Mucosa of gallbladder (tissue), 1 donor: ENCODE measurements at regions not wholly inside any gene's neighbourhood (a gene's known extent, or its start where the extent isn't known, plus 50 kb on each side); places are given as distances from the start of the nearest gene placed in this dataset.

Source experiments
- DNase-seq: peaks from one replicate; pipeline ENCODE4 v3.0.0-alpha.2; 2020; ENCODE audit warnings: low spot score
- donor health status: DM: no; HTN: no; CAD: no.

DNA sequence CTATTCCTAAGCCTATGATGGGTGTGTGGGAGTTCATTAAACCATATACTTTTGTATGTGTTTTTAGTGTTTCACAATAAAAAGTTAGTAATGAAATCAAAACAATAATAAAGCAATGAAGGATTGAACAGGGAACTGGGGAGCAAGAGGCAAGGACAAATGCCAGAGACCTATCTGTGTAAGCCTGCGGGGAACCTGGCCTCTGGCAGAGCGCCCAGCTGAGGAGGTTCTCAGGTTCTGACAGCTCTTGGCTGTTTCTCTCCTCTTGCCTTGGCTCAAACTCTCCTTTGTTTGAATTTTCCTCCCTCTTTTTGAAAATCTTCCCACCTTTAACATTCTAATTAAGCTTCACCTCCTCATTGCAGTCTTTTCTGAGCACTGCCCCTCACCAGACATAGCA lies 200.0 kb upstream of the NCKAP5 start:
- peak; percentile 33 for DNase-seq

DNA sequence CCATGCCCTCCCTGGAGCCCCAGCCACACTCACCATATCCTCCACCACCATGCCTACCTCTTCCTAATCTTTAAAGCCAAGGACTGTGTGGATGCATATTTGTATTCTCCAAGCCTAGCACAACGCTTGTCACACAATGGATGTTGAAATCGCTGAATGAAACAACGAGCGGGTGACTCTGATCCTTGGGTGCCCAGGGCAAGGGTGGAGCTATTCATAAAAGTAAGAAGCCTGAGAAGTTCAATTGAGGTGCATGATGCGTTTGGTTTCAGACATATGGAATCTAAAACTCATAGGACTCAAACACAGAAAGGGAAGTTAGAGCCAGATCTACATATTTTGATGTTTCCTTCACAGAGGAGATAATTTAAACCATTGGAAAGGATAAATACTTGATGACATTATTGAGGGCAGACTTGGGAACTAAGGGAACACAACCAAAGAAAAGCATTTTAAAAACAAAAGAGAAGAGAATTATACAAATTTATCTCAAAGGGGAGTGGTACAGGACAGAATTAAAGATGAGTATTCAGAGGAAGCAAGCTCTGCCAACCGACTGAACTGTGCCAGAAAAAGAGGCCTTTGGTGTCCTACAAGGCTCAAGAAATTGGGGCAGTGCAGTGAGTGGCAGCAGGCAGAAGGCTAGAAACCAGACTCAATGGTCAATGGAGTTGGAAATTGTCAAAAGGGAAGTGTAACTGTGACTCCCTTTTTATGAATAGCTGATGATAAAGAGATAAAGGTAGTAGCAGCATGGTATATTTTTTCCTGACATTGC lies 200.6 kb upstream of the NCKAP5 start:
- no peak for DNase-seq

DNA sequence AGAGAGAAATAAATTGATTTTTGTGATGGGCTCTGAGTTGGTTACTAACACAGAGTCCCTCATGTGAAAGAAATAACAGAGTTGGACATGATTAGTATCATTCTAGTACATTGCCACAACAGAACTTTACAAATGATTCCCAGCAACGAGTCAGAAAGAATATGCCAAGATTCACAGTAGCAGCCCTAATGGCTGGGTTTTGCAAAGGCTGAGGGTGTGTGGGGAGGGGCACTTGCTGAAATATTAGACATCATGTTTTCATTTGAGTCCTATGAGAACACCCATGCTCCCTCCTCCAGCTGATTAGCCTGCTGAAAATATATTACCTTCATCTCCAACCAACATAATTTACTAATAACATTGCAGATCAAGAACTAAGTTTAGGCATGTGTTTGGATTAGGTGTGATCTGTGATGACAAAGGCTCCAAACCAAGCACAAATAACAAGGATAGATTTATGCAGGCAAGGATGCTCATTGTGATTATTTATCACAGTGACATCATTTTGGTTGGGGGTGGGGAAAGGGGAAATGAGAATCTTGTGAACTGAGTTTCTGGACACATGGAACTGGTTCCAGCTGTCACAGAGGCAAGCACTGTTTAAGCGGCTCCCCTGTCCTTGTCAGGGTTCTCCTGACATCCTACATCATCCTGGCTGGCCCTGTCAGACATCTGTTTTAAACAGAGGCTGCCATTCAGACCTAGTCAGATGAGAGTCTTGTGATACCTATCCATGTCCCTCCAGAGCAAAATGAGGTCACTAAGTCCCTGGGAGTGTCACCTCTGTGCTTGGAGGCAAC lies 205.8 kb upstream of the NCKAP5 start:
- DNase-seq: no peak

DNA sequence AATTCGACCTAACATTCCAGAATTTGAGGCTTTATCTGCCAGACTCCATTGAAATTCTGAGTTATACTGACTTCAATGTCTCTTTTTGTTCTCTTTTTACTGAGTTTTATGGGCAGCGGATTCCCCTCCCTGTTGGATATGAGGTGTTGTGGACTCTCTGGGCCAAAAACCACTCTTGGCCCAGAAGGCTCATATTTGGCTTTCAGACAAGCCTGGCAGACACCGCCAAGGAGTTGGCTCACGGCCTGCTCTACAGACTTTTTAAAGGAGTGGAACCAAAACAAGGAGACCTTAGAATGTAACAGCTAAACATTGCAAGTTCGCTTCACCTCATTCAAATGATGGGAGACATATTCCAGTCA lies 206.4 kb upstream of the NCKAP5 start:
- DNase-seq: no peak

DNA sequence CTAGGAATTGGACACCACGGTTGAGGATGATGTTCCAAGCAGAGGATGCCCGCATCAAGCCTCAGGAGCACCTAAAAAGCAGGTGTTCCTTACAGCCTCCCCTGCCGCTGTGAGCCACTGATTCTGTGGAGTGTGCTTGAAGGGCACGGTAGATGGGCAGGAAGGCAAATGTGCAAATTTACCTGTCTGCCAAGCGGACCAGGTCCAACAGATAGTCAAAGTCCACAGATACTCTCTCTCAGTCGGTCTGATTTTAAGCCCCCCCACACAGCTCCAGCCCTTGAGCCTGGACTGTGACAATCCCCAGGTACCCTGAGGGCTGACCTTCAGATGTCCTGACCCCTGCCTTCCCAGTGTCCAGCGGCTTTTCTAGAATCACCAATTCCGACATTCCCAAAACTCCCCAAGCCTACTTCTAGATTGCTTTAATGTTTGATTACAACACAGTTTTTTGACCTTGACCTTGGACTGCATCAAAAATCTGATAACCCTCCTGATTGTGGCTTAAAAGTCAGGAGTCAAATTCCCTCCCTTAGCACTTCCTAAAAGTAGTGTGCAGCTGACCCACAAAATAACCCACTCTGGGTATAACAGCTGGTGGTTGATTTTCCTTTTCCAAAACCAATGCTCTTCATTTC lies 208.8 kb upstream of the NCKAP5 start:
- DNase-seq: no peak

DNA sequence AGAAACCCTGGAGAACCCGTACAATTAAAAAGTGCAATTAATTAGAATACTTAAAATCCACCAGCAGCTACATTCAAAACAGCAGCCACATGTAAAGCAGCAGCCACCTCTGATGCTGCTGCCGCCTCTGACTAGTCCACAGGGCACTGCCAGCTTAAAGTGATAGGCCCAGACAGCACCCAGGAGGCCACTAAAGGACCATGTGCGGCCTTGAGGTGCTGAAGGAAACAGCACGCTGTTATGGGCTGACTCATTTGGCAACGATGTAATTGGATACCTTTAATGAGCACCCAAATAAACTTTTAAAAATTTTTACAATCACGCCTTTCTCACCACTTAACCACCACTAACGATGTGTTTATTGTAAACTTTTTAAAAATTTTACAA lies 209.3 kb upstream of the NCKAP5 start:
- no peak for DNase-seq

DNA sequence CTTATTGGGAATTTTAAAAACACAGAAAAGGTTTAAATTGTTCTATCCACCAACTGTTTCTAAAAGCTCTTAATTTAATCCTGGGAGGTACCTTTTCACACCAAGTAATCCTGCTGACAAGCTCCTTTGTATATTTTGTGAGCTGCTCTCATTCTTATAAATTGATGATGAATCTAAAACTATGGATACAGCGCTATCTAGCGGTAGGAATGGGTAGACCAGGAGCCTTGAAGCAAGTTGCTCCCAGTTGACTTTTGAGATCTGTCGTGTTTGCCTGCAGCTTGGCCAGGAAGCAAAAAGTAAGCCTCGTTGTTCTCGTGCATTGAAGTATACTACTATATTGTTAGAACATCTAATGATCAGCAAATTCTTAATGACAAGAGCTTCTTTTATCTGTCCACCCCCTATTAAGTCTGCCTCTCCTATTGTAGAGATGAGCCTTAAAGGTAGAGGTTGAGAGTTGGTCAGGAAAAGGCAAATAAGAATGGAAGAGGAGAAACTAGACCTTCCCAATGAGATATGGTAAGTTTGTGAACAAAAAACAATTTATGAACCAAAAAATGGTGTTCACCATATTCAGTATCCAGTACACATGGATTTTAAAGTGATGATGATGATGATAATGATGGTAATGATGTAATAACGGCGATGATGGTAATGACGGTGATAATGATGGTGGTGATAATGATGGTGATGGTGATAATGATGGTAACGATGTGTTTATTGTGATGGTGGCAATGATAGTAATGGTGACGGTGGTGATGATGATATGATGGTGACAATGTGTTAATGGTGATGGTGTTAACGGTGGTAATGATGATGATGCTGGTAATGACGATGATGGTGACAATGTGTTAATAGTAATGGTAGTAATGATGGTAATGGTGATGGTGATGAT lies 212.1 kb upstream of the NCKAP5 start:
- peak; percentile 68 for DNase-seq

DNA sequence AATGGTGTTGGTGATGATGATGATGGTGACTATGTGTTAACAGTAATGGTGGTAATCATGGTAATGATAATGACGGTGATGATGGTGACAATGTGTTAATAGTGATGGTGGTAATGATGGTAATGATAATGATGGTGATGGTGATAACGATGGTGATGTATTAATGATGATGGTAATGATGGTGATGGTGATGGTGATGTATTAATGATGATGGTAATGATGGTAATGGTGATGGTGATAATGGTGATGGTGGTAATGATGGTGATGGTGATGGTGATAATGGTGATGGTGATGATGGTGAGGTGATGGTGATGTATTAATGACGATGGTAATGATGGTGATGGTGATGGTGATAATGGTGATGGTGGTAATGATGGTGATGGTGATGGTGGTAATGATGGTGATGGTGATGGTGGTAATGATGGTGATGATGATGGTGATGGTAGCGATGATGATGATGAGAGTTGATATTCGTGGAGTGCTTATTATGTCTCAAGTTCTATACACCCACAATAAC lies 212.8 kb upstream of the NCKAP5 start:
- DNase-seq: no peak

DNA sequence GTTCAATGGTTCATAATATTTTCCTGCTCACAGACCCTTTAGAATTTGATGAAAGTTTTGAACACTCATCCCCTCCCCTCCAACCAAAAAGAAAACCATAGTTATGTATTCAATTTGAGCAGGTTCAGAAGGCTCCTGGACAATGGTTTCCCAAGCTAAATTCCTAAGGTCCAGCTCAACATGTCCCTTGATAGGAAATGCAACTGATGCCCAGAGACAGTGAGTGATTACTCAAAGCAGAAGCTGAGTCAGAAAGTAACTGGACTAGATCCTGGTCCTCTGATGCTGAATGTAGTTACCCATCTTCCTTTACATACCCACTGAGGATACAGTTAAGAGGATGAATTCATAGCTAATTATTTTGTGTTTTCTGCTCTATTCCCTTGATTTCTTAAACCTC lies 218.9 kb upstream of the NCKAP5 start:
- DNase-seq: no peak

DNA sequence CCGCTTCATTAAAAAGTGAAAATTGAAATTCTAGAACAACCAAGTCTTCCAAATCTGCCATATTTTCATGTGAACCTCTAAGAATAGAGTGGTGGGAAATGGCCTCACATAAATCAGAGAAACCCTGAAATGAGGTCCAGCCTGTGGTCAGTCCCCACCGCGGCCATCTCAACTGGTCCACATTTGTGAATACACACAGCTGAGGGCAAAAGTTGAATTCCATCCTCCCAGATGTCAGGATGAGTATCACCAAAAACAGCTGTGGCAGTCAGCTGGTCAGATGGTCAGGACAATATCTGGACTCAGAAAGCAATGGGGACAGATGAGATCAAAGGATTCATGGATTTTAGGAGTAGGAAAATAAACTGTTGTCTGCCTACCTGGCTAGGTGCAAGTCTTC lies 219.4 kb upstream of the NCKAP5 start:
- DNase-seq: no peak

DNA sequence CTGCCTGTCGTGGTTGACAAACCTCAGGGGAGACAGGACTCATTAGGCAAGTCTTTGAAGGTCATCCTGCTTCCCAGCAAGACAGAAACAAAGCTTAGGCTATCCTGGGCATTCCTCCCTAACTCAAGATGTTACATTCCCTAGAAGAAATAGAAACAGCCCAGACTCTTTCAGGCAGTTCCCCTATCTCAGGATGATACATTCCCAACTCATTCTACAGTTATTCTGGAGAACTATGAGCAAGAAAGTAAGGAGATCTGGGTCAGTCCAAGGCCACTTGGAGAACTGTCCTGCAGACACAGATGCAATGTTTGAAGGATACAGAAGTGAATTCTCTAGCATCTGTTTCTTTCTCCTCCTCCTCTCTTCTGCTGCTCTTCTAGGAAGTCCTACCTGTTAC lies 220.1 kb upstream of the NCKAP5 start:
- DNase-seq: no peak

DNA sequence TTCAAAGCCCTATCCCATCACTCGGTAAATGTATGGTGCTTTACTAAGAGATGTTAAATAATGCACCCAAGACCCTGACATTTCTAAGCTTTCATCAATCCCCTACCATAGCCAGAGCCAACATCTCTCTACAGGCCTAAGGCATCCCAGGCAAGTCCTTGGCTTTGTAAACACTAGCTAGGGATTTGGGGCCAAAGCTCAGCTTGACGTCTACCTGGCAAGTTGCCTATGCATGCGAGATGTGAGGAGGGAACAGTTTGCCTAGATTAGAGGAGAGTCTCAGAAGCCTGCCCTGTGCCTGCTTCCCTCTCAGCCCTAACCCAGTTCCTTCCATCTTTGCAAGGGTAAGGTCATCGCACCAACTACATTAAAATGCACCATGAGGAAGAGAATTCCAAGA lies 221.5 kb upstream of the NCKAP5 start:
- peak; percentile 27 for DNase-seq

DNA sequence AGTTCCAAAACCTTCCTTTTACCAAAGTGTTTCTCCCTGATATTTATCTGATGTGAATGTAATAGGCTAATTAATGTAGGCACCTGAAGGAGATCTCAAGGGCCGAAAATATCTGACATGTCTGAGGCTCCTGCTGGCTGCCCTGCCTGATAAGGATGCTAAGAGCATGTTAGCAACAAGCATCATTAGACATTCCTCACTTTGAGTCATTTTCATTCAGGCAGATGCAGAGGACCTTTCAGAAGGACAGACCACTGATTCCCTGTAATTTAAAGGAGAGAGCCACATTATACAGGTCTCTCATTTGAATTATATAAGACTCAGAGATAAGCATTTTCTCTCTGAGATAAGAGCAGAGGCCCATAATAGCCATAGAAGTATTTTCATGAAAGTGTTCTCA lies 222.4 kb upstream of the NCKAP5 start:
- DNase-seq: no peak

DNA sequence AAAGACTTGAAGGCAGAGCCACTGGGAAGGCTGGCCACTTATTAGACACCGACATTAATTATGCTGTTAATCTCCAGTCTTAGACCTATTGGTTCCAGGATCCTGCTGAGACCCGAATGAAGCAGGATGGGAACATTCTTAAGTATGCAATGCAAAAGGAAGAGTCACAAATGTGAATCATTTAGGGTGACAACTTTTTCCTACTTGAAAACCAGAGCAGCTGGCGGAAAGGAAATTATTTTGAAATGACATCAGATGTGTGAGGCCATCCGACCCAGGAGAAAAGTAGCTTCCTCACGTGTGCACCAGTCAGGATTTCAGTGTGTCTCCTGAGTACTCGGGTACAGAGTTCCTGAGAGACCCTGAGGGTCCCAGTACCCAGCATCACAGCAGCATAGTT lies 222.9 kb upstream of the NCKAP5 start:
- DNase-seq: no peak

DNA sequence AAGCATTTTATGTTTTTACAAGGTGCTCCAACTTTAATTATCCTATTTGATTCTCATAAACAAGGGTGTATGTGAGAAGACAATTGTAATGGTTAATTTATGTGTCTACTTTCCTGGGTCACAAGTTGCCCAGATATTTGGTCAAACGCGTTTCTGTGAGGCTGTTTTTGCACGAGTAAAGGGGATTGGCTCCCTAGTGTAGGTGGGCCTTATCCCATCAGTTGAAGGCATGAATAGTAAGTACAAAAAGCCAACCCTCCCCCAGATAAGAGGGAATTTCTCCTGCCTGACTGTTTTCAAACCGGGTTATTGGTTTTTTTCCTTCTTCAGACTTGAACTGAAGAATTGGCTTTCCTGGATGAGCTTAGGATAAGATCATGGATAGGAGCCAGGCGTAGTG lies 224.0 kb upstream of the NCKAP5 start:
- no peak for DNase-seq

DNA sequence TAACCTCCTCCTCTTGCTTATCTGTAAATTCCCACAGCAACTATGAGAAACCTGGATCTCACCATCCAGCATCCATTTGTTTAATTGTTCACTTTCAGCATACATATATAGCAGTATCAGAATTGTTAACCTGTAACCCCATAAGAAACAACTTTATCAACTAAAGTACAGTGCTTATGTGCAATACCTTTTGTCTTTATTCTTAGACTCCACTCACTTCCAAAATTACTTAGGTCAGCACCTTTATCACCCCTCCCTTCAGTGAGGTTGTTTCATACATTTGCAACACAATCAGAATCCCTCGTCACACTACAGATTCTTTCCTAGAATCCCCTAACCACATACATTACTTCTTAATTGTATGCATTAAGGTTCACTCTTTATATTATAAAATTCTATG lies 225.9 kb upstream of the NCKAP5 start:
- DNase-seq: no peak

DNA sequence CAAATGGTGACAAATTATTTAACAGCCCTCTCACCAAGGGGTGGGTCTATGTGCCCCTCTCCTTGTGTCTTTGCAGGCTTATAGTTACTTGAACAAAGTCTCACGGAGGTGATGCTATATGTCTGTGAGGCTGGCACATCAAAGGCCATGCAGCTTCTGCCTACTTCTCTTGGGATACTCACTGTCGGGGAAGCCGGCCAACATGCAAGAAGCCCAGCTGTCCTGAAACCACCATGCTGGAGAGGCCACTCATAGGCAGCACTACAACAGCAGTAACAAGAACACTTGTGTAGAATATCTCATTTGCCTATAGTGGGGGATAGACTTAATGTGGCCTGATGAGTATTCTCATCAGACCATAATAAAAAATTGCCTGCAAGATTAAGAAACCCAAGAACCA lies 233.7 kb upstream of the NCKAP5 start:
- no peak for DNase-seq

DNA sequence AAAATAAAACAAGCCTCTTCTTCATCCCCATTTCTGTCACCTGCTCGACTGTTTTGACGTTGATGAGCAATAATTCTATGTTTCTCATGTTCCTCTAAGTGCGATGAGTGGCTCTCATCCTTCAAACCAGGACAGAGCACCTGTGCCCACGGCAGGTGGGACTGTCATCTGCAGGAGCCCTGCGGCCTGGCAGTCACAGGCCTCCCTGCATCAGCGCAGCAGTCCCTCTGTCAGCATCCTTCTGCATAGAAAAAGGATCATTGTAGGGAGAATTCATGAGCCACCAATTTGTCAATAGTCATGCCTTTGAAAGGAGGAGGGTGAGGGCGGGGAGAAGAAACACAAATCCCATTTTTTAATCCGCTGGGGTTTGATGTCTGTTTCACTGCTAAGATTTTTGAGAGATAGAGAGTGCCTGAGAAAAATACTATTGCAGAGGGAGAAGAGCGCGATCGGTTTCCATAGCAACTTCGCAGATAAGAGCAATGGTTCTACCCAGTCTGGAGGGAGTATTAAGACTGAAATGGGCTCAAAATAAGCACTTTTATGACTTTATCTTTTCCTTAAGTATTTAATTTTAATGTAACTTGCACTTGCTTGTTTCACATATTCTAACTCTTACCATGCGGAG lies 234.3 kb upstream of the NCKAP5 start:
- no peak for DNase-seq

DNA sequence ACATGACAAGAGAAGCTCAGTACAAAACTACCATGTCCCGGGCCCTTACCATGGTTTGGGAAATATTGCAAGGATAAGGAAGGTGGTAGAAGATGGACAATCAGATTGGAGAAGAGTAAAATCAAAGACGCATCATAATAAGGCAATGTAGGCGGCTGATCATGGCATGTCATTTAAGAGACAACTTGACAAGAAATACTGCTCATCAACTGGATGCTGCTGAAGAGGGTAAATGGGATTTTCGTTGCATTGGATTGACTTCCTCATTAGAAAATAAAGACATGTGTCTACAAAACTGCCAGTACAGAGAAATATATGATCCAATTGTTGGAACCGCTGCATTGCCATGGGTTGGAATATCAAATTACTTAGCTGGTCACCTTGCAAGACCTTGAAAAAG lies 238.3 kb upstream of the NCKAP5 start:
- no peak for DNase-seq

DNA sequence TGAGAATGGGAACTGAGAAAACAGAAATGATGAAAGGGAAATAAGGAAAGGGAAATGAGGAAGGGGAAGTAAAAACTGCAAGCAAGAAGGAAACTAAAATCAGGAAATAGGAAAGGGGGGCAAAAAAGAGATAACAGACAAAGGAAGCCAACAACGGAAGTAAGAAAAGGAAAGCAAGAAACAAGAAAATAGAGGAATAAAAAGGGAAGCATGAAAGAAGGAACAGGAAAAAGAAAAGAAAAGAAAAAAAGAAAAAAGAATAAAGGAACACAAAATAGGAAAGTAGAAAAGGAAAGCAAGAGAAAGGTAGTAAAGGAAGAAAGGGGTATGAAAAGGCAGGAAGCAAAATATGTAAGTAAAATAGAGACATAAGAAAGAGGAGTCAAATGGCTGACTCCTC lies 241.2 kb upstream of the NCKAP5 start:
- no peak for DNase-seq

DNA sequence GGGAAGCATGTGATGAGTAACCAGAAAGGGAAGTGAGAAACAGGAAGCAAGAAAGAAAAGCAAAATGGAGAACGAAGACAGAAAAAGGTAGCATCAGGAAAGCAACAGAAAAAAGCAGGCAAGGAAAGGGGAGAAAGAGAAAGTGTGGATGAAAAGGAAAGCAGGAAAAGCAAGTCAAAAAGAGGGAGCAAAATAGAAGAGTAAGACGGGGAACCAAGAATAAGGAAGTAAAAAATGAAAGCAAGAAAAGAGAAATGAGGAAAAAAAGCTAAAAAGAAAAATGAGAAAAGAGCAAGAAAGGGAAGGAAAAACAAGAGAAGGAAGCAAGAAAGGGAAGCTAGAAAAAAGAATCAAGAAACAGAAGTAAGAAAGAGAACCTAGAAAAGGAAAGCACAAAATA lies 242.3 kb upstream of the NCKAP5 start:
- DNase-seq: no peak
